HG02943 (cell line): ENCODE measurements at regions not wholly inside any gene's neighbourhood (a gene's known extent, or its start where the extent isn't known, plus 50 kb on each side); places are given as distances from the start of the nearest gene placed in this dataset.
"Not testable (repeated sequence)": the region's sequence is repeated elsewhere in the genome, so short reads cannot be mapped to it uniquely, and the experiment has no call there.

Experiments used
- ATAC-seq: cut with Tn5 transposase; IDR thresholded peaks from one replicate; pipeline ENCODE4 v1.9.1; 2021; ENCODE audit warnings: mild to moderate bottlenecking, low read depth, moderate library complexity; ENCODE audit not compliant: unreplicated experiment

DNA sequence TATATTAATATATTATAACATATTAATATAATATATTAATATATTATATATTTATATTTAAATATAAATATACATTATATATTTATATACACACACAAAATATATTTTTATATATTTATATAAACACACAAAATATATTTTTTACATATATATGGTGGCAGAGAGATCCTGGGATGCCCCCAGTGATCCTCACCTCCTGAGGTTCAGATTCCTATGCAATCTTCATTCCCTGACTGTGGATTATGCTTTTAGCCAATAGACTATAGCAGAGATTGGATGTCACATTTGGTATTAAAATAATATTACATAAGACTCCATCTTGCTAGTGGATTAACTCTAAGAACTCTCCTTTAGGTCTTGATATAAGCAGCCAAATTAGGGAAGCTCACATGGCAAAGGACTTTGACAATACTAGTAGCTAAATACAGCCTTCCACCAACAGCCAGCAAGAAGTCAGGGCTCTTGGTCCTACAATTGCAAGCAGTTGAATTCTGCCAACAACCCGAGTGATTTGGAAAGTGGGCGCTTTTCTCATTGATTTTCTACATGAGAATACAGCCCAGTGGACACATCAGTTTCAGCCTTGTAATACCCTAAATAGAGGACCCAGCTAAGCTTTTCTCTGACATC, 681.0 kb downstream of the C6orf118 start:
- no peak for ATAC-seq

DNA sequence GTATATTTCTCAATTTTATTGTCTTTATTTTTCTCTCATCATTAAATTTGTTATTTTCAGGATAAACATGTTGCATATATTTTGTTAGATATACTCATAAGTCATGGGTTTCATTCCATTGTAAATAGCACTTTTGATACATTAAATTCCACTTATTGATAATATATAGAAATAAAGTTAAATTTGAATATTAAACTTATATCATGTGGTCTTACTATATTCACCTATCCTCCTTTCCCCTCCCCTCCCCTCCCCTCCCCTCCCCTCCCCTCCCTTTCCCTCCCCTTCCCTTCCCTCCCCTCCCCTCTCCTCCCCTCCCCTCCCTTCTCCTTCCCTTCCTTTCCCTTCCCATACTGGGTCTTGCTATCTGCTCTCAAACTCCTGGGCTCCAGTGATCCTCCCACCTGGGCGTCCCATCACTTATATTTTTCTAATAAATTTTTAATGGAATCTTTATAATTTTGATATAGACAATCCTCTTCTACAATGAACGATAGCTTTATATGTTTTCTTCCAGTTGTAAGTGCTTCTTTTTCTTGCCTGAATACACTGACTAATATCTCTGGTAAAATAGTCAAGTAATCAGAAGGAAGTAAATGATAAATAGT, 692.4 kb downstream of the C6orf118 start:
- no peak for ATAC-seq

DNA sequence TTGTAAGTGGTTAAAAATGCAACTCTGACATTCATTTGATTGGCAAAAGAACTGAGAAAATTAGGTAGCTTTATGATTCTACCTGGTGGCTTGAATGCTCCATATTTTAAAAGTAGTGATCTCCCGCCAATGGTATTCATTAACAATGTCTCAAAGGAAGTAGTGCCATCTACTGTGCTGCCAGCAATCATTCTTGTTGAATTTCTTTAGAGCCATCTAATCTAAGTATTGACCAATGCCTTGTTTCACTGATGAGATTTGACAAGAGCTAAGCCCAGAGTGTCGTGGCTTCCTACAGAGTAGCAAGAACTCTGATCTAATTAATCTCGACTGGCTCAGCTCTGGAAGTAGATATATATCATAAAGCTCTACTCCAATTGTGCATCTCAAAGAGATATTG, 696.7 kb downstream of the C6orf118 start:
- no peak for ATAC-seq

DNA sequence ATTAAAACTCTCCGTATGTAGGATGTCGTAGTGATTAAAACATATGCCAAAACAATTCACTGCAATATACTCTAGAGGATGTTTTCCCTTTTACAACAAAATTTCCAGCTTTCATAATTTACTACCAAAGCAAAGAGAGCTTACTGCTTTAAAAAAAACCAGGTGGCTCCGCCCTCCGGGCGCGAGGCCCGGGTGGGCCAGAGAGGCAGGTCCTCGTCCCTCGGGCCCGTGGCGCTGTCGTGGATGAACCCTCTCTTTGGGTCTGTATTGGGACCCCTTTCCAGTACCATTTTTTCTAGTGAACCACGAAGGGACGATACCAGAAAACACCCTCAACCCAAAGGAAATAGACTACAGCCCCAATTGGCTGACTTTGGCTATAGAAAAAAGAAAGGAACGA, 698.5 kb downstream of the C6orf118 start:
- not testable (repeated sequence) for ATAC-seq

DNA sequence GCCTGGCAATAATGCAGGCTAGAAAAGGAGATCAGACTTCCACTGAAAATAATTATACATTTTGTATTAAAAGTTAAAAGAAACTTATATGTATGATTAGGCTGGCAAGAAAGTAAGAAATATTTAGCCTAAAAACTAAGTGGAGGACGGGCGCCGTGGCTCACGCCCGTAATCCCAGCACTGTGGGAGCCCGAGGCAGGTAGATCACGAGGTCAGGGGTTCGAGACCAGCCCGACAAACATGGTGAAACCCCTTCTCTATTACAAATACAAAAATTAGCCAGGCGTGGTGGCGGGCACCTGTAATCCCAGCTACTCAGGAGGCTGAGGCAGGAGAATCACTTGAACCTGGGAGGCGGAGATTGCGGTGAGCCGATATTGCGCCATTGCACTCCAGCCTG, 707.0 kb downstream of the C6orf118 start:
- ATAC-seq = not testable (repeated sequence)

DNA sequence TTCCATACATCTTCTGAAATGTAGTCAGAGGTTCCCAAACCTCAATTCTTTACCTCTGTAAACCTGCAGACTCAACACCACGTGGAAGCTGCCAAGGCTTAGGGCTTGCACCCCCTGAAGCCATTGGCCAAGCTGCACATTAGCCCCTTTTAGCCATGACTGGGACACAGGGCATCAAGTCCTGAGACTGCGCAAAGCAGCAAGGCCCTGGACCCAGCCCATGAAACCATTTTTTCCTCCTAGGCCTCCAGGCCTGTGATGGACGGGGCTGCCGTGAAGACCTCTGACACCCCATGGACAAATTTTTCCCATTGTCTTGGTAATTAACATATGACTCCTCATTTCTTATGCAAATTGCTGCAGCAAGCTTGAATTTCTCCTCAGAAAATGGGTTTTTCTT, 727.8 kb downstream of the C6orf118 start:
- no peak for ATAC-seq

DNA sequence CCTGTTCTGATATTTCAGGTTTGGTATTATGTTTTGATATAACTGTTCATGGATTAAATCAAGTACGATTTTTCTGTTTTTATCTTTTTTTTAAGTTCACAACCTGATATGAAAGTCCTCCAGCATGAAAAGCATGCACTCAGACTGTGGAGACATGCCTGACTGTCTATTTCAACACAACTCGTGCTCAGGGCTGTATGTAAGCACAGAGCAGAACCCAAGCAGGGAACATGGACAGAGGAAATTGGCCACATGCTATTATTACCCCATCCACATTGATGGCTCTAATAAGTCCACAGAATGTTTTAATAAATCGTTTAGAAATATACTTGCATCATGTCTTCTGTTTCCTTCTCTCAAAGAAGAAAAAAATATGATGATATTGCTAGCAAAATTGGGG, 730.4 kb downstream of the C6orf118 start:
- ATAC-seq = no peak

DNA sequence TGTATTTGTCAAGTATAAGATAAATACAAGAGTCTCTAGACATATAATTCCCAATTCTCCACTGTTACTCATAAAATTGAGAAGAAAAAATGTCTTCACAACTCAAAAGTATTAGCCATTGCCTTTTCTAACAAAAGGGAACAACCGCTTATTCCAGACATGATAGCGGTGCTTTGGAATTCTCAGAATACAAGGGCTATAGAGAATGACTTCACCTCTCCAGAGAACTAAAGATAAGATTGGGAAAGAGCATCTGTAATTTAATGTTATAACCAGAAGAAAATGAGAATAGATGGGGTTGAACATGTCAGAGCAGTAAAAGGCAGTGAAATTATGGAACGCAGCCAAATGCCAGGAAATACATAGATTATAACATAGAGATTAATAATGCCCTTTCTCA, 730.8 kb downstream of the C6orf118 start:
- no peak for ATAC-seq

DNA sequence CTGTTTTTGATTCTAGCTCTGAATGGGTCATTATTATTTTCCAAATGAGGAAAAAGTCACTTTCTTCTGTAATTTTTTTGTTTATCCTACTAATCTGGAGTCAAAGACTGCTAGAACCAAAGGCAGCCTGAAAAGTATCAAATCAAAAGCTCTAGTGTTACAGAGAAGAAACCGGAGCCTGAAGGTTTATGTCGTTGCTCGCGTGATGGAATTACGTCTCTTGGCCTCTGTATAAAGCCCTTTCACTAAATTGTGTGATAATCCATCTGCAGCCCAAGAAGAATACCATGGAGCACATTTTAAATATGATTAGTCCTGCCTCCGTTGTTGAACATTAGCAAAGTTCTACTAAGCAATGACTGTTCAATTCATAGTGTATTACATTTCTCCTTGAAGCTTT, 738.6 kb downstream of the C6orf118 start:
- no peak for ATAC-seq

DNA sequence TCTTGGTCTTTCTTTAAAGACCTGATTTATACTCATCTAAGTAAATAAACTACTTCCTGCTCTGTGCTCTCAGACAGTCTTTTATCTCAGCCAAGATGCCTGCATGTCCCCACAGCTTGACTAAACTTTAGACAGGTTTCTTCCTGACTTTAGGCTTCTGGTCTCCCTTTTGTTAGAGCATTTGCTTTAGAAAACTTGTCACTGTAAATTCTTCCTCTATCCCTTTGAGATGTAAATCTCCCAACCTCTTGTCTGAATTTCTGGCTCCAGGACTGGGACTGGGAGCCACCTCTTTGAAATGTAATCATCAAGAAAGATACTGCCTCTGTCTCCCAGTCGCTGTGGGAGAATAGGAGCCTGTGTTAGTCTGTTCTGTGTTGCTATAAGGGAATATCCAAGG, 739.9 kb downstream of the C6orf118 start:
- no peak for ATAC-seq

DNA sequence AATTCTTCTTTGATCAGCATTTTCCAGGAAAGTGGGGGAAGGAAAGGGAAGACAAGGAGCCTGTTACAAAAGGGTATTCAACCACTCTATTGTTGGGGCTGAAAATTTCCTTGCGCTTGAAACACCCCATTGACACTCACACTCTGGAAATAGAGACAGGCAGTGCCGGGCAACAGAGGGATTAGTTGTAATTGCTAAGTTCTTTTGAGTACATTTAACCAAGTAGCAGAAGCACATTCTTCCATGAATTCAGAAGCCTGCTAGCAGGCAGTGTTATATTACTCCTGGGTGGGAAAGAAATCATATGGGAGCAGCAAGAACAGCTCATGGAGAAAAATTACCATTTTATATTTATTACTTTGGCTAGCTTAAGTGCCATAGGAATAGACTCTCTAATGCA, 745.5 kb downstream of the C6orf118 start:
- ATAC-seq = no peak

DNA sequence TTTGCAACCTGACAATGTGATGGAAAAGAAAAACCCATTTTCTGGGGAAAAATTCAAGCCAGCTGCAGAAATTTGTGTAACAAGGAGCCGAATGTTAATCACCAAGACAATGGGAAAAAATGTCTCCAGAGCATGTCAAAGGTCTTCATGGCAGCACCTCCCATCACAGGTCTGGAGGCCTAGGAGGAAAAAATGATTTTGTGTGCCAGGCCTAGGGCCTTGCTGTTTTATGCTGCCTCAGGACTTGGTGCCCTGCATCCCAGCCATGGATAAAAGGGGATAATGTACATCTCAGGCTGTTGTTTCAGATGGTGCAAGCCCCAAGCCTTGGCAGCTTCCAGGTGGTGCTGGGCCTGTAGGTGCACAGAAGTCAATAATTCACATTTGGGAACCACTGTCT, 747.7 kb downstream of the C6orf118 start:
- no peak for ATAC-seq

DNA sequence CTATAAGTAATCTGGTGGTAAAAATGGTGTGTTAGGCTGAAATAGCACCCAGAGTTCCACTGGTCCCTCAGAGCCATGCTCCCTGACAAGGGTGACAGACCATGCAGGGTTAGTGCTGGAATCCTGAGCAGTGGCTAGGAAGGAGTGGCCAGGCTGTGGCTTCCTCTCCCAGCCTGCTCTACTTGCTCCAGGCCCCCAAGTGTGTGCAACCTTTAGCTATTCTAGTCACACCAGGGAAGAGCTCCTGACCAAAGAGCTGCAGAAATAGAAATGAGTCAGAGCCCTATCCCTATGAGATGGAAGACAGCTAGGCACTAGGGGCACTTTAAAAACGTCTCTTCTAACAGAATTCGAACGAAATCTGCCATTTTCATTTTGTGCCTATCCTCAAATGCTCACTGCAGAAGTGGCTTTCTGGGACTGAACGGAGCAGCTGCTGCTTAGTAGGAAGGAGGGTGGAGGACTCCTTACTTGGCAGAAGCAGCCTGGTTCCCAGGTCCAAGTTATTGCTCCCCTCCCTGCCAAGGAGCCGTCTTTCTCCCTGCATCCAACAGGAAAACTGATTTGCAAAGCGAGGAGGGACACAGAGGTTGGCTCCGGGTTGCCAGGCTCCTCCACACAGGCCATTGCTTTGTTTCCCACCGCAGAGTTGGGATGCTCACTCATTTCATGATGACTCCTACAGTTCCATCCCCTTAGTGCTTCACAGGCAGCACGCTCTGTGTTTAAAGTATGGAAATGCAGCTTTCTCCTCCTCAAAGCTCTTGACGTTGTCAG, 754.5 kb downstream of the C6orf118 start:
- ATAC-seq = no peak

DNA sequence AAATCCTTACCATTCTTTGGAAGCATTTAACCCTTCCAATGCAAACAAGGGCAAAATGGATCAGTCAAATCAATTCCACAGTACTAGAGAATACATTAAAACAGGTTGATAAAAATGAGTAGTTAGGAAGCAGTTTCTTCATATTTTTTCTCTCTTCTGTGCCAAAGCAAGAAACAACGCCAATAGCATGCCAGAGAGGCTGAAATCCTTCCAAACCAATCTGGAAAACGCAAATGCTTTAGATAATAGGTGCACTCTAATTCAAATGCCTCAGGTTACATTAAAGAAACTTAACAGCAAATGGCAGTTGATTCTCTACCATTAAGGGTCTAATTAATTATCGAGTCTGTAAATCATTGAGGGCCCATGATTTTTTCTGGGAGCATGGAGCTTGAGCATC, 755.2 kb downstream of the C6orf118 start:
- ATAC-seq = no peak

DNA sequence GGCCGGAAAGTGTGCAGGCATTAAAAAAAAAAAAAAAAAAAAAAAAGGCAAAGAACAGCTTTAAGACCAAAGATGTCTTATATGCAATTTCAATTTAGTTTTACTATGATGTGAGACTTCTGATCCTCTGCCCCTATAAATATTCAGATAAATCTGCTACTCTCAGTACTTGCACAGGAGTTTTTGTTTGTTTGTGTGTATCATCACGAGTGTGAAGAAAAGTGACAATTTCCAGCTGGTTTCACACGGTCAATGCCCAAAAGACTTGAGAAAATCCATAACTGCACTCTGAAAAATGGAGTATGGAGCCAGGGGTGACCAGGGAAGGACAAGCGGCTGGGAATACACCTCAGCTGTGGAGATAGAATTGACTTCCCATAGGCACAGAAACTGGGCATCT, 757.7 kb downstream of the C6orf118 start:
- ATAC-seq = no peak

DNA sequence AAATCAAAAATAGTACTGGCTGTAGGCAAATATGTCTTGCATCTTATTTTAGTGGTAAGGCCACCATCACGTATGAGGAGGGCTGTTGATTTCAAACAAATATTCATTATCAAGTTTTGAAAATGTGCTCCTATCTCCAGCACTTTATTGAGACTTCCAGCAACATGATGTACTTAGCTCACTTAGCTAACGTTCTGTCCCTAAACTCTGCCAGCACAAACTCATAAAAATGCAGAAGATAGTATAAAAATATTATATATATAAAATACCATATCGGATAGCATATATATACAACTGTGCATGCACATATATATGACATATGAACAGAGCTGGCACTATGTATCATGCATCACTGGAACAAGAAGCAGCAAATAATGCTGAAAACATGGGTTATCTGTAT, 762.3 kb downstream of the C6orf118 start:
- ATAC-seq = no peak

DNA sequence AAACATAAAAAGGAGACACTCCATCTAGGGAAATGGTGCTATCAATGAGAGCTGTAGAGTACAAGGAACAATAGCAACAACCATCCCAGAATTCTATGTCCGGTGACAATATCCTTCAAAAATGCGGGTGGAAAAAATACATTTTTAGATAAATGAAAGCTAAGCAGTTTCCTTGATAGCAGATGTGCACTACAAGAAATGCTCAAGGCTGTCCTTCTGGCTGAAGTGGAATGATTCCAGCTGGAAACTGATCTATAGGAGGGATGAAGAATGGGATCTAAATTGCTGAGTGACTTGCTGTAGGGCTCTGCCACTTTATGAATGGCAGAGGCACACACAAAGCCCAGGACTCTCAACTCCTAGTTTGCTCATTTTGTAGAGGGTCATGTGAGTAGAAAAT, 763.1 kb downstream of the C6orf118 start:
- no peak for ATAC-seq

DNA sequence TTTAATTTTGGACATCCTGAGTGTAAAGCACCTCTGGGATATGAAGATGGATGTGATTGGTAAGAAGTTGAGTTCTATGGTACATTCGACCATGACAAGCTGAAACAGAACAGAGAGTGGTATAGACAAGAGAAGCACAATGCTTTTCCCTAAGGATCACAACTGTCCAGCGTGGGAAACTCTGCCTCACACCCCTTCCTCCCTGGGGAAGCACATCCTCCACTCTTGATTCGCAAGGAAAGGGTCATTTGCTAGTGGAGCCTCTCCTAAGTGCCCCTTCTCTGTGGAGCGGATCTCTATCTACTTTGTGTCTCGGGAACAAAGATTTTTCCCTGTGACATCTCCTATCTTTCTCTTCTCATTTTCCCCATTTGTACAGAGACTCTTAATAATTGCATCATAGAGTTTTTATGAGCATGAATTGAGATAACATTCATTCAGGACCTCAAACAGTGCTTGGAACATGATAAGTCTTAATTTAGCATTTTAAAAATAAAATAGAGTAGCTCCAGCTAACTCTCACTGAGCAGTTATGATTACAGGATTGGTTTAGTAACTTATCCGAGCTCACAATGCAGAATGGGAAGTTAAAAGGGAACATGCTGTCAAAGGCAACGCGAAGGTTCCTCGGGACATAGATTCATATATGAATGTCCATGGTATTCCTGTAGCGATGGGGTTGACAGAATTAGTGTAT, 775.2 kb downstream of the C6orf118 start:
- no peak for ATAC-seq

DNA sequence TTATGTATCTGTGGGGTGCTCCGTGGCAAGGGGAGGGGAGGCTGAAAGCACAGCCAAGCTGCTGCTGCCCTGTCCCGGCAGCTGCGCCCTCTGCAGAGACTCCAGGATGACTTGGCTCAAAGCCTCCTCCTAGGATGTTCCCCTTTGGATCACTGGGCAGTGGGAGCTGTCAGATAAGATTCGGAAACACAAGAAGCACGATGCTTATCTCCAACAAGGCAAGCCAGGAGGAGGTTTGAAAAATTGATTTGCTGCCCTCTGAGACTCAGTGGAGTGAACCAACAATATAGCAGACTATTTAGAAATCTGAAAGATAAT, 776.4 kb downstream of the C6orf118 start:
- ATAC-seq = no peak

DNA sequence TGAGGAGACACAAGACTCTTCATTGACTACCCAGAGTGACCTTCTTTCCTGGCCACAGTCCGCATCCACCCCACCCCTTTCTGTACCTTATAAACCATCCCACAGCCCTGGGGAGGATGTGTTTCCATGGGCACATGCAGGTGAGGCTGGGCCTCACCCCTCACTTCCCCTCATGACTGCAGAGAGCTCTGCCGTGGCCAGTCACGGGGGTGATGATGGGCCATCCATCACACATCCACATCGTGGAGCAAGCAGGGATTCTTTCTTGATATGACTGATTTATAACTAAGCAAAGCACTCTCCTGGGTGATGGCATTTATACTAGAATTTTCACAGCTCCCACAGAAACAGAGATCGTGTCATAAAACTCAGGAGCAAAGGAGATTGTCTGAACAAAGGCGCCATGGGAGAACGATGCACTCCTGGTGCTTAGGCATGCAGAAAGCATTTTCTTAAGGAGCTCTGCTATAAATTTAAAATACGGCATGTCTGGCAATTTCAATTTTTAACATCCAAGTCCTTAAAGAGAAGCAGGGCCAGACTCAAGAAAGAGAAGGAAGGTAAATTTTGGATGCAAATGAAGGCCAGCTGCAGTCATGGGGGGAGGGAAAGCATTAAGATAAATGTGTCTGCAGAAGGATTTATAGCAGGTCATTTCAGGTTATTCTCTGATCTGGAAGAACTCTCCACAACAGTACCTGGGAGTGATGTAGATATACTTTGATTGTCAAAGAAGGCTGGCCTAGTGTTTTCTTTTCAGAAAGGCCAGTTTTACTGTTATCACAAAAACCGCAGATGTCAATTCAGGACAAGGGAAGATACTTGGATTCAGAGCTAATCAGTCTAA, 777.0 kb downstream of the C6orf118 start:
- ATAC-seq = no peak

DNA sequence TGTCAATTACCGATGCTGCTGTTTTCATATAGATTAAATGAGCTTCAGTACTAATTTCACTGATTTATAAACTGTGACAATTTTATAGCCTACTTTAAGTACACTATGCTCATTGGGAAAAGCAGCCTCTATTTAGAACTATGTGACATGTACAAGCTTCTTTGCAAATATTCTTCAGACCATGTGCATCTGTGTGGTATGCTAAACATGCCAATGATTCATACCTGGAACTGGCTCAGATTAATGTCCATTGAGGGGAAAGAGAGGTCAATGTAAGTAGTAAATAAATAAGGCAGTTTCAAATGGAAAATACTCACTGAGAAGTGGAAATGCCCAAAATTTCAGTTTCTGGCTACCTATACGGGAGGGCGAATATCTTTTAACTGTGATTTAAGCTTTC, 777.7 kb downstream of the C6orf118 start:
- ATAC-seq = no peak
